OCI-LY3 (cell line): ENCODE measurements at regions not wholly inside any gene's neighbourhood (a gene's known extent, or its start where the extent isn't known, plus 50 kb on each side); places are given as distances from the start of the nearest gene placed in this dataset.

Experiments used
- CTCF ChIP-seq: fragments of 200-600, 300-600 bp; sonication (generic); IDR thresholded peaks from 2 replicates; pipeline ENCODE4 v1.5.1; 2014; ENCODE audit warnings: antibody characterized with exemption, low read length, low read depth
- EZH2phosphoT487 ChIP-seq: fragments of 200-600 bp; shearing (Covaris generic); IDR thresholded peaks from 2 replicates; pipeline ENCODE4 v1.6.1; 2018; ENCODE audit warnings: antibody characterized with exemption, mixed run types, low read depth

DNA sequence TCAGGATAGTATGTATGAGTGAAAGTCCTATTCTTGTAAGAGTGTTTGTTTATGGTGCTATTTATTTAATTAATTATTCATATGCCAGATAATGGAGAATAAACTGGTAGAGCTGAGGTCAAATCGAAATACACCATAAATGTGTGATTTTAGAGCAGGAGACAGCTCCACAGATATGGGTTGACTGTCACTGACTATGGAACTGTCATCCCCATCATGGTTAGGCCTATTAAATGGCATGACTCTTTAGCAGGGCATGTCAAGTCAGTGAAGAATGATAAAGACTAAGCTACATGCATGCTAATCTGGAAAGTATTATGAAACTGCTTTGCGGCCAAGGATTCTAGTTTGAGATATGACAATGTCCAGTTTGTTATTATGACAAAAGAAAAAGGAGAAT lies 658.6 kb downstream of the ISL1 start:
- TF ChIP-seq CTCF, result no peak
- no peak for TF ChIP-seq EZH2phosphoT487
